A549 (cell line): ENCODE measurements at regions not wholly inside any gene's neighbourhood (a gene's known extent, or its start where the extent isn't known, plus 50 kb on each side); places are given as distances from the start of the nearest gene placed in this dataset.

Source experiments
- ATAC-seq, 2 experiments: fragments of 200-7000 bp in 1 of 2; fragments of >200 bp in 1 of 2; cut with Nextera tagmentation in 1 of 2; cut with Tn5 transposase in 1 of 2; 3 replicates each; pipeline versions ENCODE4 v1.8.0 to v1.9.1; 2018 to 2020; ENCODE audit warnings: mild to moderate bottlenecking in 1 of 2, moderate library complexity in 1 of 2
- CTCF ChIA-PET: fragments of 300-600 bp; sonication (Branson Sonifier 250); formaldehyde crosslinking; extraction: SDS; loops from one replicate; lab custom pipeline; 2021; ENCODE audit warnings: antibody characterized with exemption, inconsistent platforms; lab: Yijun Ruan, JAX
- POLR2A ChIA-PET: fragments of 350-600 bp; formaldehyde crosslinking; extraction: SDS; loops from one replicate; lab custom pipeline; 2021; ENCODE audit warnings: antibody characterized with exemption, inconsistent platforms; lab: Yijun Ruan, JAX
- DNase-seq, 2 experiments: peaks; one replicate each; pipeline versions ENCODE4 v3.0.0 to v3.0.0-alpha.2; 2011 to 2016; ENCODE audit warnings: low read depth in 1 of 2, low spot score in 1 of 2
- FAIRE-seq: peaks from 2 replicates; lab custom pipeline; 2011; peaks lifted over from hg19 to GRCh38; lab: Jason Lieb, UNC
- H3K27ac ChIP-seq, 2 experiments: fragments of >200 bp; sonication (Bioruptor Twin); formaldehyde crosslinking; 3 replicates each; pipeline ENCODE4 v1.5.1; 2016 to 2017
- H3K4me1 ChIP-seq: fragments of >200 bp; sonication (Bioruptor Twin); formaldehyde crosslinking; 3 replicates; pipeline ENCODE4 v1.6.1; 2016
- H3K4me2 ChIP-seq: fragments of >200 bp; sonication (Bioruptor Twin); formaldehyde crosslinking; 3 replicates; pipeline ENCODE4 v1.6.1; 2016
- H3K4me3 ChIP-seq: fragments of >200 bp; sonication (Bioruptor Twin); formaldehyde crosslinking; 3 replicates; pipeline ENCODE4 v1.5.1; 2016
- H3K9me3 ChIP-seq: fragments of >200 bp; sonication (Bioruptor Twin); formaldehyde crosslinking; 3 replicates; pipeline ENCODE4 v1.6.1; 2016
- BHLHE40 ChIP-seq: IDR thresholded peaks from 2 replicates; pipeline ENCODE4 v1.6.1; 2012; ENCODE audit warnings: low read depth, low read length, inconsistent platforms
- CBX8 ChIP-seq: fragments of 200-600 bp; sonication (generic); IDR thresholded peaks from 2 replicates; pipeline ENCODE4 v1.6.1; 2016
- CEBPB ChIP-seq, 2 experiments: fragments of >200 bp in 1 of 2; sonication (Bioruptor Twin) in 1 of 2; formaldehyde crosslinking in 1 of 2; IDR thresholded peaks; 2 replicates each; pipeline ENCODE4 v1.6.1; 2012 to 2016
- E2F6 ChIP-seq: IDR thresholded peaks from 2 replicates; pipeline ENCODE4 v1.6.1; 2012; ENCODE audit warnings: low read depth, borderline replicate concordance
- EHF ChIP-seq: fragments of 250-450 bp; sonication (Bioruptor Pico); IDR thresholded peaks from 2 replicates; pipeline ENCODE4 v1.5.0; 2020; ENCODE audit warnings: mild to moderate bottlenecking
- EP300 ChIP-seq, 2 experiments: fragments of >200 bp; sonication (Bioruptor Twin); formaldehyde crosslinking; IDR thresholded peaks; 2 replicates in 1 of 2; 3 replicates in 1 of 2; pipeline ENCODE4 v1.6.1; 2016 to 2017
- ESRRA ChIP-seq: fragments of 150-350 bp; IDR thresholded peaks from 2 replicates; pipeline ENCODE4 v1.6.1; 2014; ENCODE audit warnings: mild to moderate bottlenecking, low read length, borderline replicate concordance
- FOSB ChIP-seq: fragments of 250-450 bp; sonication (Bioruptor Pico); IDR thresholded peaks from 2 replicates; pipeline ENCODE4 v1.5.0; 2020; ENCODE audit warnings: mild to moderate bottlenecking, moderate library complexity
- FOSL2 ChIP-seq, 2 experiments: fragments of 450-650 bp in 1 of 2; fragments of >200 bp in 1 of 2; sonication (Bioruptor Twin) in 1 of 2; formaldehyde crosslinking; IDR thresholded peaks; 2 replicates each; pipeline versions ENCODE4 v1.5.0 to v1.6.1; 2016 to 2020; ENCODE audit warnings: mild to moderate bottlenecking in 1 of 2, moderate library complexity in 1 of 2
- FOXS1 ChIP-seq: fragments of 250-450 bp; sonication (Bioruptor Pico); IDR thresholded peaks from 2 replicates; pipeline ENCODE4 v1.5.0; 2020; ENCODE audit warnings: mild to moderate bottlenecking, moderate library complexity
- GATA3 ChIP-seq: IDR thresholded peaks from 2 replicates; pipeline ENCODE4 v1.6.1; 2012; ENCODE audit warnings: borderline replicate concordance
- HDAC2 ChIP-seq: fragments of 200-600 bp; sonication (generic); IDR thresholded peaks from 2 replicates; pipeline ENCODE4 v1.6.1; 2016
- HES2 ChIP-seq: fragments of >200 bp; sonication (Bioruptor Twin); formaldehyde crosslinking; IDR thresholded peaks from 2 replicates; pipeline ENCODE4 v1.6.1; 2016
- HOXA7 ChIP-seq: fragments of 250-450 bp; sonication (Bioruptor Pico); IDR thresholded peaks from 2 replicates; pipeline ENCODE4 v1.5.0; 2020; ENCODE audit warnings: mild to moderate bottlenecking, moderate library complexity
- JUNB ChIP-seq: fragments of >200 bp; sonication (Bioruptor Twin); formaldehyde crosslinking; IDR thresholded peaks from 2 replicates; pipeline ENCODE4 v1.6.1; 2016
- KDM1A ChIP-seq: fragments of 200-600 bp; sonication (generic); IDR thresholded peaks from 2 replicates; pipeline ENCODE4 v1.6.1; 2016; ENCODE audit warnings: low read depth, mild to moderate bottlenecking
- KDM5A ChIP-seq: fragments of 200-600 bp; sonication (generic); IDR thresholded peaks from 2 replicates; pipeline ENCODE4 v1.6.1; 2016; ENCODE audit warnings: antibody characterized with exemption, mild to moderate bottlenecking
- MAFK ChIP-seq: fragments of 450-650 bp; IDR thresholded peaks from 2 replicates; pipeline ENCODE4 v1.6.1; 2014; ENCODE audit not compliant: partially characterized antibody
- MAX ChIP-seq: IDR thresholded peaks from 2 replicates; pipeline ENCODE4 v1.6.1; 2012
- NFE2L2 ChIP-seq: fragments of 150-350 bp; conservative IDR thresholded peaks from 2 replicates; pipeline ENCODE4 v1.6.1; 2014; ENCODE audit warnings: low read length
- NR3C1 ChIP-seq: fragments of >200 bp; sonication (Bioruptor Twin); formaldehyde crosslinking; IDR thresholded peaks from 3 replicates; pipeline ENCODE4 v1.6.1; 2017
- PHF8 ChIP-seq: fragments of 200-600 bp; sonication (generic); IDR thresholded peaks from 2 replicates; pipeline ENCODE4 v1.6.1; 2016; ENCODE audit warnings: low read depth, mild to moderate bottlenecking, antibody characterized with exemption, moderate library complexity, borderline replicate concordance
- POLR2A ChIP-seq: IDR thresholded peaks from 2 replicates; pipeline ENCODE4 v1.6.1; 2012; ENCODE audit warnings: mild to moderate bottlenecking, low read length
- POLR2AphosphoS2 ChIP-seq: conservative IDR thresholded peaks from 2 replicates; pipeline ENCODE4 v1.6.1; 2012; ENCODE audit warnings: low read length, improper control_type of control experiment, inconsistent platforms
- RAD21 ChIP-seq, 2 experiments: fragments of >200 bp in 1 of 2; sonication (Bioruptor Twin) in 1 of 2; formaldehyde crosslinking in 1 of 2; IDR thresholded peaks in 1 of 2; conservative IDR thresholded peaks in 1 of 2; 2 replicates in 1 of 2; 3 replicates in 1 of 2; pipeline ENCODE4 v1.6.1; 2012 to 2018; ENCODE audit warnings: inconsistent platforms in 1 of 2
- RARB ChIP-seq: fragments of 250-450 bp; sonication (Bioruptor Pico); IDR thresholded peaks from 2 replicates; pipeline ENCODE4 v1.8.0; 2021; ENCODE audit warnings: mild to moderate bottlenecking, moderate library complexity
- RCOR1 ChIP-seq: fragments of 150-350 bp; IDR thresholded peaks from 2 replicates; pipeline ENCODE4 v1.6.1; 2014; ENCODE audit warnings: antibody characterized with exemption, low read length, low read depth
- RFX5 ChIP-seq: fragments of 450-650 bp; IDR thresholded peaks from 2 replicates; pipeline ENCODE4 v1.7.1; 2014; ENCODE audit warnings: antibody characterized with exemption, mild to moderate bottlenecking, moderate library complexity
- SMC3 ChIP-seq: fragments of >200 bp; sonication (Bioruptor Twin); formaldehyde crosslinking; IDR thresholded peaks from 3 replicates; pipeline ENCODE4 v1.6.1; 2018; ENCODE audit warnings: inconsistent platforms
- SREBF2 ChIP-seq: fragments of 450-650 bp; IDR thresholded peaks from 2 replicates; pipeline ENCODE4 v1.6.1; 2014; ENCODE audit warnings: mild to moderate bottlenecking, moderate library complexity
- TFCP2L1 ChIP-seq: fragments of 250-450 bp; sonication (Bioruptor Pico); IDR thresholded peaks from 2 replicates; pipeline ENCODE4 v1.5.0; 2021; ENCODE audit warnings: mild to moderate bottlenecking
- TP53 ChIP-seq: fragments of 250-450 bp; sonication (Bioruptor Pico); IDR thresholded peaks from 2 replicates; pipeline ENCODE4 v1.5.0; 2021; ENCODE audit warnings: mild to moderate bottlenecking, moderate library complexity
- ZNF302 ChIP-seq: fragments of 250-450 bp; sonication (Bioruptor Pico); IDR thresholded peaks from 2 replicates; pipeline ENCODE4 v1.9.0; 2021; ENCODE audit warnings: inconsistent platforms, mild to moderate bottlenecking, moderate library complexity
- ZSCAN20 ChIP-seq: fragments of 250-450 bp; sonication (Bioruptor Pico); IDR thresholded peaks from 2 replicates; pipeline ENCODE4 v1.8.0; 2022; ENCODE audit warnings: mild to moderate bottlenecking, moderate library complexity
- WGBS: methylation state at CpG from one replicate; pipeline ENCODE4 v1.1.6; 2017; ENCODE audit errors: missing lambda C conversion rate; 5-methylcytosine and 5-hydroxymethylcytosine counted together

GRCh38 chr4:126956184-126956897 is 676.4 kb upstream of the INTU start:
- 64% methylated on average over 23 of the region's 28 CpGs for WGBS
- no peak for TF ChIP-seq HOXA7
- no peak for TF ChIP-seq NFE2L2
- TF ChIP-seq MAX: no peak
- no peak for TF ChIP-seq MAFK
- no peak for TF ChIP-seq E2F6
- no peak for TF ChIP-seq ESRRA
- TF ChIP-seq SMC3: no peak
- TF ChIP-seq BHLHE40: no peak
- TF ChIP-seq FOXS1 (CRISPR knock-in tag): no peak
- TF ChIP-seq NR3C1: no peak
- TF ChIP-seq FOSB (CRISPR knock-in tag): no peak
- TF ChIP-seq, all 56 proteins: peak for 0
- ATAC-seq (no peak), DNase-seq (no peak), FAIRE-seq (no peak)
- Histone ChIP-seq H3K9me3 (no peaks in the 10 kb centered on the region), H3K27ac (no peak overlapping the region), H3K4me3 (no peak overlapping the region), H3K4me2 (no peak overlapping the region), H3K4me1 (no peaks in the 10 kb centered on the region)
- ChIA-PET CTCF (interaction anchor here (1.3 kb wide), 1 partner anchor 12 kb away, joined by 4 read pairs; no protein-coding TSS in a partner anchor), POLR2A (no interaction called here)

- POLR2A ChIA-PET: no interaction called here
- 81% methylated on average over 1 of the region's 1 CpG for whole genome bisulfite sequencing
- CTCF ChIA-PET: no interaction called here
These were observed 675.2 kb upstream of the INTU start for GRCh38 chr4:126957556-126957955.

GRCh38 chr4:126957987-126958386 is 674.8 kb upstream of the INTU start:
- H3K9me3 ChIP-seq: no peaks in the 10 kb centered on the region
- FAIRE-seq: no peak
- POLR2A ChIA-PET: no interaction called here

More at GRCh38 chr4:126957556-126957955, 675.2 kb upstream of the INTU start:
- ATAC-seq: no peak
- no peak for DNase-seq
- no peak for TF ChIP-seq KDM1A
- no peak for TF ChIP-seq PHF8
- no peak for TF ChIP-seq HES2
- TF ChIP-seq POLR2A: no peak
- H3K4me3 ChIP-seq: no peak overlapping the region
- no peaks in the 10 kb centered on the region for H3K4me1 ChIP-seq
- H3K4me2 ChIP-seq: no peak overlapping the region
- H3K9me3 ChIP-seq: no peaks in the 10 kb centered on the region
- FAIRE-seq: no peak
- no peak overlapping the region for H3K27ac ChIP-seq

GRCh38 chr4:126958482-126958881 is 674.3 kb upstream of the INTU start:
- H3K9me3 ChIP-seq: no peaks in the 10 kb centered on the region
- DNase-seq (no peak), ATAC-seq (no peak), FAIRE-seq (no peak)
- ChIA-PET POLR2A (no interaction called here), CTCF (no interaction called here)
- H3K4me1 ChIP-seq: no peaks in the 10 kb centered on the region
- H3K4me3 ChIP-seq: no peak overlapping the region
- no peak overlapping the region for H3K27ac ChIP-seq
- TF ChIP-seq FOXS1 (CRISPR knock-in tag) (no peak), MAX (no peak), TP53 (no peak), ZNF302 (CRISPR knock-in tag) (no peak), HDAC2 (no peak), POLR2A (no peak), KDM5A (no peak), EP300 (IDR thresholded peaks at IDR 0.05) (no peak), E2F6 (no peak), FOSL2 (IDR thresholded peaks at IDR 0.05) (no peak), FOSL2 (CRISPR knock-in tag; IDR thresholded peaks at IDR 0.05) (no peak), JUNB (no peak), CEBPB (IDR thresholded peaks at IDR 0.05) (no peak)
- H3K4me2 ChIP-seq: no peak overlapping the region

More at GRCh38 chr4:126957987-126958386, 674.8 kb upstream of the INTU start:
- WGBS: 4% methylated on average over 1 of the region's 1 CpG
- no peak for TF ChIP-seq ZSCAN20 (CRISPR knock-in tag)
- TF ChIP-seq NFE2L2: no peak
- TF ChIP-seq CBX8: no peak
- TF ChIP-seq POLR2AphosphoS2: no peak
- TF ChIP-seq RAD21 (conservative IDR thresholded peaks at IDR 0.05 in 1 of 2, IDR thresholded peaks at IDR 0.05 in 1 of 2): no peak
- no peak for TF ChIP-seq GATA3
- no peak for TF ChIP-seq RCOR1
- no peak for TF ChIP-seq RFX5
- no peak for TF ChIP-seq RARB
- TF ChIP-seq EHF: no peak
- no peak for TF ChIP-seq FOSB (CRISPR knock-in tag)
- no peak for TF ChIP-seq TFCP2L1
- no peak for TF ChIP-seq SREBF2
- Histone ChIP-seq H3K4me3 (no peak overlapping the region), H3K4me1 (no peaks in the 10 kb centered on the region), H3K27ac (no peak overlapping the region), H3K4me2 (no peak overlapping the region)
- ATAC-seq (no peak), DNase-seq (no peak)
- CTCF ChIA-PET: no interaction called here
